GM12864 (cell line): ENCODE measurements at regions not wholly inside any gene's neighbourhood (a gene's known extent, or its start where the extent isn't known, plus 50 kb on each side); places are given as distances from the start of the nearest gene placed in this dataset.
A peak's percentile ranks its signal among the peaks of the same experiment; 100 is the strongest.

ENCODE experiments used
- DNase-seq: peaks from one replicate; pipeline ENCODE4 v3.0.0-alpha.2; 2011; ENCODE audit warnings: low read depth
- H3K4me3 ChIP-seq: 2 replicates; pipeline ENCODE4 v1.5.1; 2011; ENCODE audit warnings: mild to moderate bottlenecking, low read depth, low read length, control low read depth
- TF ChIP-seq, protein P1 (sequence below): IDR thresholded peaks from 2 replicates; pipeline ENCODE4 v1.5.1; 2011; ENCODE audit warnings: low read depth, mild to moderate bottlenecking, moderate library complexity, low read length, control low read depth, inconsistent platforms; ENCODE audit errors: missing control alignments

DNA sequence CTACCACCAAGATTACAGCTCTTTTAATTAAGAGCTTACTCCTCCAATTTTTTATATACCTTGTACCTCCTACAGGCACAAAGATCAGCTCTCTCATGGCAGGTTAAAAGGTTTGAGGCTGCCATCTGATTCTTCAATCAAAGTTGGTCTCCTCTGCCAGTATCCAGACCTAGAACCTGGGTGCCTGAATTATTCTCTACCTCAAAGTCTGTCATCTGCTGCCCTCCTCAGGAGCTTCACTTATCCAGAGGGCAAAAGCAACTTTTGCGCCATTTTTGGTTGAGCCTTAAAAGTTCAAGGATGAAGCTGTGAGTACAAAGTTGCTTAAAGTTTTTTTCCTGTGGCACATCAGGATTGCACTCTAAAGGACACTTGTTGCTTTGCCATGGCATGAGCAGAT is 343.7 kb upstream of the PPP1R2C start:
- TF ChIP-seq, protein P1, sequence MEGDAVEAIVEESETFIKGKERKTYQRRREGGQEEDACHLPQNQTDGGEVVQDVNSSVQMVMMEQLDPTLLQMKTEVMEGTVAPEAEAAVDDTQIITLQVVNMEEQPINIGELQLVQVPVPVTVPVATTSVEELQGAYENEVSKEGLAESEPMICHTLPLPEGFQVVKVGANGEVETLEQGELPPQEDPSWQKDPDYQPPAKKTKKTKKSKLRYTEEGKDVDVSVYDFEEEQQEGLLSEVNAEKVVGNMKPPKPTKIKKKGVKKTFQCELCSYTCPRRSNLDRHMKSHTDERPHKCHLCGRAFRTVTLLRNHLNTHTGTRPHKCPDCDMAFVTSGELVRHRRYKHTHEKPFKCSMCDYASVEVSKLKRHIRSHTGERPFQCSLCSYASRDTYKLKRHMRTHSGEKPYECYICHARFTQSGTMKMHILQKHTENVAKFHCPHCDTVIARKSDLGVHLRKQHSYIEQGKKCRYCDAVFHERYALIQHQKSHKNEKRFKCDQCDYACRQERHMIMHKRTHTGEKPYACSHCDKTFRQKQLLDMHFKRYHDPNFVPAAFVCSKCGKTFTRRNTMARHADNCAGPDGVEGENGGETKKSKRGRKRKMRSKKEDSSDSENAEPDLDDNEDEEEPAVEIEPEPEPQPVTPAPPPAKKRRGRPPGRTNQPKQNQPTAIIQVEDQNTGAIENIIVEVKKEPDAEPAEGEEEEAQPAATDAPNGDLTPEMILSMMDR: peak; percentile 13

DNA sequence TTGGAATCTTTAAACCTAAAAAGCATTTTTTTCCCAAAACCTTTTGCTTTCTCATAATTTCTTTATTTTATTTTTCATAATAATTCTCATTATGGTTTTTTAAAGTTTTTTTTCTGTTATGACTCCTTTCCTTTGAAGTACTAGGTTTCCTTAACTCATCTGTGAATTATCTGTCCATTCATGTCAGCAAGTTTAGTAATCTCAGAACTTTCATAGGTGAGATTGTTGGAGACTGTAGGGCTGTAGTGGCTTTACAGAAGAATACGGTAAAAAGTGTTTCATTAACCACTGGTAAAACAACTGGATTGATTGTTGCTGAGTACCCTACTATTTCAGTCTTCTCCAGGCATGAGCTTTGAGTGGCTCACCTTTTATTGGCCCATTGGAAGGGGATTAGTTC is 361.7 kb upstream of the PPP1R2C start:
- H3K4me3 ChIP-seq: no peak overlapping the region
- TF ChIP-seq, protein P1: no peak
- DNase-seq: no peak

More for the DNA sequence above, 343.7 kb upstream of the PPP1R2C start:
- DNase-seq: no peak
- H3K4me3 ChIP-seq: no peak overlapping the region

DNA sequence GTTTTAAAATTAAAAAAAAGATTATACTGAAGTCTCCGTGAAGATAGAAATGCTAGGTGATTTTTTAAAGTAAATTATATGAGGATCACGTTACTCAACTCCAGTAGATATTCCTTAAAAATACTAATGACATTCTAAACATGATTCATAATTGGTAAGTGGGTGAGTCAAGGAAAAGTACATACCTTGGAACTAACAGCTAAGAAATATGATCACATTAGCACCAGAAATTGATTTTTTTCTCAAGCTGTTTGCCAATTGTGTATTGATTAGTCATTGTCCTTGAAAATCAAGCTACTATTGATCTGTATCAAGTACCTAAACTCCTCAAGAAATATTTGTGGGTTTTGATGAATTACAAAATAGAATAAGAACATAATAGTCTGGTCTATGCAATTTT is 362.6 kb upstream of the PPP1R2C start:
- H3K4me3 ChIP-seq: no peak overlapping the region
- TF ChIP-seq, protein P1: no peak
- DNase-seq: no peak

DNA sequence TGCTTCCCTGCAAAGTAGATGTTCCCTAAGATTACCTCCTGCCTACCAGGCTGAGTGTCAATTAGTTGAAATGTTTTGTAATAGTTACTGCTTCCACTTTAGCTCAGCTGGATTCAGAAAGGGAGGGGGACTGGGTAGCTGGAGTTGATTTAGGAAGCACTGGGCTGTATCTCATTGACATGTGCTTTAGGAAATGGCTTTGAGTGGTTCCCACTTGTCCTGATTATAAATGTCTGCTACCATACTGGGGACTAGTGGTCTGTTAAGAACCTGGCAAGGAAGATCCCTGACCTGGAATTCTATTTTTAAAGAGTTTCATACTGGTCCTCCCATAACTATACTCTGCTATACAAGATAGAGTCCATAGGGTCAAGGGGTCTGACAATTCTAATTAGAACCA is 363.9 kb upstream of the PPP1R2C start:
- TF ChIP-seq, protein P1: no peak
- DNase-seq: no peak
- H3K4me3 ChIP-seq: no peak overlapping the region

DNA sequence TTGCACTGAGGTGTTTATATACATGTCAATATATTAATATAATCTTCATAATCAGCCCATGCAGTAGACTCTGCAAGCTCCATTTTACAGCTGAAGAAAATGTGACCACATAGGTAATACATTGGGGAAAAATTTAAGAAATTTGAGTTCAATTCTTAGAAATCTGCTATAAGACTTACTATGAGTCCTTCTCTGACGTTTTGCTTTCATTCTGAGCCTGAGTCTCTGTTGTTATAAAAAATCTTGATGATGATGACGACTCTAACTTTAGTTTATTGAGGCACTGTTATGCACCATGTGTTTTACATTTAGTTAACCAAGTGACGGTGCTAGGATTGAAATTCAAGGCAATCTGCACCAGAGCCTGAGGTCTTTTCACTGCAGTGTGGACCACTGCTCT is 370.3 kb upstream of the PPP1R2C start:
- DNase-seq: no peak
- no peak overlapping the region for H3K4me3 ChIP-seq
- TF ChIP-seq, protein P1: no peak

DNA sequence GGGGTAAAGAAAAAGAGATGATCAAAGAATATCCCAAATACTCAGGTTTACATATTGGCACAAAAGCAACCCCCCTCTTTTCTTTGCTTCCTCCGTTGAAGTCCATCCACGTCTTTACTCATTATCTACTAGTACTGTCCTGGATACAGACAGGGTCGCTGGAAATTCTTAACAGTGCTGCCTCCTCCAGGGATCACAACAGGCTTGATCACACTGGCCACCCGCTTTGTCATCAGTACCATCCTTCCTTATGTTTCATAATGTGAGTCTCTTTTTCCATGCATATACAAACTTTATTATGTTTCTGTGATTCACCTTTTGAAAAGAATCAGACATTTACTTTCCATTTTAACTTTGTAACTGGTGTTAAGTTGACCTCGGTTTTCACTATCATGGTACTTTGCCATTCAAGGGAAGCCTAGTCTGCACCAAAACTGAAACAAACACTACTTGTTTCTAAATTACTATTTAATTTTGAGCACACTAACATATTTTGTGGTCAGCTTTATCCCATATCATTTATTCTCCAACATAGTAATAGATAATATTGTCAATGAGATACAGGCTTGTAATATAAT is 387.5 kb upstream of the PPP1R2C start:
- no peak overlapping the region for H3K4me3 ChIP-seq
- TF ChIP-seq, protein P1: no peak
- no peak for DNase-seq

DNA sequence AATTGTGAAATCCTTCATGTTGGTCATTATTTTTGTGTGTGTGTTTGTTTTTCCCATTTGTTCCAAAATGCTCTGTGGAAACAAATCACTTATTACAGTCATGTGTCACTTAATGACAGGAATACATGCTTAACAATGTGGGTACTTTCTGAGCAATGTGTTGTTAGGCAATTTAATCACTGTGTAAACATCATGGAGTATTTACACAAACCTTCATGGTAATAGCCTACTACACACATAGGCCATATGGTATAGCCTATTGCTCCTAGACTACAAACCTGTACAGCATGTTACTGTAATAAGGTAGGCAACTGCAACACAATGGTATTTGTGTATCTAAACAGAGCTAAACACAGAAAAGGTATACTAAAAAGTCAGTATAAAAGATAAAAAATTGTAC is 388.9 kb upstream of the PPP1R2C start:
- TF ChIP-seq, protein P1: no peak
- no peak overlapping the region for H3K4me3 ChIP-seq
- no peak for DNase-seq
